Activated CD4-positive, alpha-beta T cell treated with anti-CD3 and anti-CD28 coated beads, Interleukin-2, amount 50 U/mL, for 1 hour (primary cell): ENCODE measurements at regions not wholly inside any gene's neighbourhood (a gene's known extent, or its start where the extent isn't known, plus 50 kb on each side); places are given as distances from the start of the nearest gene placed in this dataset.
A peak's percentile ranks its signal among the peaks of the same experiment; 100 is the strongest.

ENCODE experiments used
- DNase-seq: peaks from one replicate; pipeline ENCODE4 v3.0.0-alpha.2; 2020

DNA sequence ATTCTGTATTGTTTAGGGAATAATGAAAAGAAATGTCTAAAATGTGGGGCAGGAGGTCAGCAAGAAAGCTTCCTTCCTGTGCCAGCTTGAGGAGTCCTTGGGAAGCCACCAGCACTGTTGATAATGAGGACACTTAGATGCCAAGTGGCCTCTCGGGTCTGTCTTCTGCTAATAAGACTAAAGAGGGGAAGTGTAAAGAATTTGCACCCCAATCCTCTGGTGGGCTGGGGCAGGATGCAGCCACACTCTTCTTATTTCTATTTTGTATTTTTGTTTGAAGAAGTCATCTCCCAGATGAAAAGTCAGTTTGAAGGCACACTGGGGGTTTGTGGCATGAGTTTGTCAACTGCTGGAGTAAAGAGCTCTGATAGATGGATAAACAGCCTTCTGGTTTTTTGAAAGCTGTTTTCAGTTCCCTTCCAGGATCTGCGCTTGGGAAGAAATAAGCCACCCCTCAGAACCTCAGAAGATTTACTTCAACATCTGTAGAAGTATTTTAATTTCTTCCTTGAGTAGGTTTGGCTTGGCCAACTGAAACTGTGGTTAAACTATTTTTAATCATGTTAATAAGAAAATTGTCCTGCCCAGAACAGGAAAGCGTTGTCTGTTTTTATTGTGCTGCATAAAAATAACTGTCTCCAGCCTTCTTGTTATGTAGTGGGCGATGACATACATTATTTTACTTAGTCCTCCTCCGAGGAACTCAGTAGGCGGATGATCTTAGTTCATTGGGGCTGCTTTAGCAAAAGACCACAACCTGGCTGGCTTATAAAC is 128.8 kb upstream of the GPR26 start:
- DNase-seq: no peak

- DNase-seq: no peak
Observed at GRCh38 chr10:123538401-123539320, 127.5 kb upstream of the GPR26 start.

- DNase-seq: no peak
Observed at GRCh38 chr10:123544986-123545385, 121.2 kb upstream of the GPR26 start.

GRCh38 chr10:123548770-123549169 is 117.4 kb upstream of the GPR26 start:
- DNase-seq: no peak

DNA sequence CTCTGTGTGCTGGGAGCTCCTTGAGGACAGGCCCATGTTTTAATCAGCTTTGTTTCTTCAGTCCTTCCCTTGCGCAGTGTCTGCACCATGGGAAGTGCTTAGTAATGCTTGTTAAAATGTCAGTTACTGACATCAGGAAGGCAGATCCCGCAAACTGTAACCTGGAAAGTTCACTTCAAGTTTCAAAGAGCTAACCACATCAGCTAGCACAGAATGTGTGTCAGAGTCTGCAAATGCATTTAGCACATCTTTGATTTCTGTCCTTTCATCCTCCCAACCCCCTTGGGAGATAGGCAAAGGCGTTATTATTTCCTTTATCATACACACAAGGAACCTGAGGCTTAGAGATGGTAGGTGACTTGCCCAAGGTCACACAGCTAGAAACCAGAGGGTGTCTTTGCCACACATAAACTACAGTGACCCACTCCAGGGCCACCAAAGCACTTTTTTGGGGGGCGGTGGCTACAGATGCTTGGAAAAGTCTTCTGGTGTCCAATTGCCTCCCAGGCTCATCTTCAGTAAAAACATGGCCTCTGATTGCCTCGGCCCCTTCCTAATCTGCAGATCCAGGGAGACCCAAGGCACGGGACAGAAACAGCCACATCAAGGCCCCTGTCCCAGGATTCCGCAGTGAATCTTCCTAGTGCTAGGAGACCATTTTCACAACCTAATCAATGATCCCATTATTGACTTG is 116.2 kb upstream of the GPR26 start:
- DNase-seq: no peak

DNA sequence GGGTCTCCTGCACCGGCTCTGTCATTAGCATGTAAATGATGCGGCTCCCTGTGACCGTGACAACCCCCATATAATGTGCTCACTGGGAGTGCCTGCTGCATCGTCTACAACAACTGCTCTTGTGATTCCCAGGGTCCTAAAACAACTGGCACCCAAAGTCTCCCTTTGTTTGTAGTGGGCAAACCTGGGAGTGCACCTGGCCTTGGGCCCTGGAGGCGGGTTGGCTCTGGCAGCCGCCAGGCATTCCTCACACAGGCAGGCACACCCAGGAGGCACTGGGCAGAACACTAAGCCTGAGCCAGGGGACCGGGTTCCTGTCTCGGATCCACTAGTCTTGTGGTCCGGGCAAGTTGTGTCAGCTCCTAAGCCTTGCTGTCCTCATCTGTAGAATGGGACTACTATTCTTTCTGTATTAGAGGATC is 115.5 kb upstream of the GPR26 start:
- DNase-seq: no peak

GRCh38 chr10:123551259-123551658 is 114.9 kb upstream of the GPR26 start:
- DNase-seq: no peak

- no peak for DNase-seq
Observed at GRCh38 chr10:123552760-123553554, 113.2 kb upstream of the GPR26 start.

GRCh38 chr10:123553810-123554430 is 112.2 kb upstream of the GPR26 start:
- DNase-seq: no peak

- no peak for DNase-seq
Observed at GRCh38 chr10:123554656-123555055, 111.5 kb upstream of the GPR26 start.

DNA sequence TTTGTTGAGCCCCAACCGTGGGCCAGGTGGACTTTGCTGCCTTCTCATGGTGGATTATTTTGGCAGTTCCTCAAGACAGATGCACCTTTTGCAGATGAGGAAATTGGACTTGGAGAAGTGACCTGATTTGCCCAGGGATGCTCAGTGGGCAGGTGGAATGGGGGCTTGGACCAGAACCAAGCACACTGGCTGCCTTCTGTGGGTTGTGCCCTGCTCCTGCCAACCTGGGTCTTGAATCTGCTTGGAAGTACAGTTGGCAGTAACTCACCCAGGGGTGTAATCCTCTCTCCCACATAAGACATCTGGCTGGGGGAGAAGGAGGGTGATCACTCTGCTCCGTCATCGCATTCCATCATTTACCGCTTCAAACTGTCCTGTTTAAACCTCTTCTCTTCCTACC is 110.5 kb upstream of the GPR26 start:
- DNase-seq: no peak

DNA sequence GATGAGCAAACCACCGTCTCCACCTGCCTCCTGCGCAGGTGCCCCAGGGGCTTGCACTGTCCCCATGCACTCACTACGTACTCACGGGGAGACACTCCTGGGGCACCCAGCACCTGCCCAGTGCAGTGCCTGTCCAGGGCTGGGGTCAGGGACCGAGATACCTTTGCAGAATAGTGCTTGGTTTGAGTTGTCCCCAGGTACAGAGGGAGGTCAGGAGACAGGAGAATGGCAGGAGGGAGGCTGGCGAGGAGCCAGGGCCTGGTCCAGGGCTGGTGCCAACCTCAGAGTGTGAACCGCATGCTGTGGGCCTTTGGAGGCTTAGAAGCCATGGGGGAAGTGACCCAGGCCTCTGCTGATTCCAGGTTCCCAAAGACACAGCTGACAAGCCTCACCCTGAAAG is 110.1 kb upstream of the GPR26 start:
- DNase-seq: no peak

DNA sequence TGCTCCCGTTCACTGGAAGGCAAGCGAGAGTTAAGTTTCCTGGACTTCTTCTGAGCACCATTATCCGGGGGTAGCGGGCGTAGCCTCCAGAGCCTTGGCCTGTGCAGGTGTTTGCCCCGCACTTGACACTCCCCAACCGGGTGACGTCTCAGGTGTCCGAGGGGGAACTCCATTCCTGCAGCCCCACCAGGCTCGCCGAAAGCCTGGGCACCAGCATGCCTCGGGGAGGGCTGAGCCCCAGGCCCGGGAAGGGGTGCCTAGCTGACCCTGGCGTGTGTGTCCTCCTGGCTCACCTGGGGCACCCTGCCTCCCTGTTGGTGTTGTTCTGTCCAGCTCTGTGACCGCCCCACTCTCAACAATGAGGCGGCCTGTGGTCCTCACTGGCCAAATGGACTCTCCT is 109.4 kb upstream of the GPR26 start:
- DNase-seq: no peak

- no peak for DNase-seq
Observed at GRCh38 chr10:123557366-123558108, 108.6 kb upstream of the GPR26 start.

DNA sequence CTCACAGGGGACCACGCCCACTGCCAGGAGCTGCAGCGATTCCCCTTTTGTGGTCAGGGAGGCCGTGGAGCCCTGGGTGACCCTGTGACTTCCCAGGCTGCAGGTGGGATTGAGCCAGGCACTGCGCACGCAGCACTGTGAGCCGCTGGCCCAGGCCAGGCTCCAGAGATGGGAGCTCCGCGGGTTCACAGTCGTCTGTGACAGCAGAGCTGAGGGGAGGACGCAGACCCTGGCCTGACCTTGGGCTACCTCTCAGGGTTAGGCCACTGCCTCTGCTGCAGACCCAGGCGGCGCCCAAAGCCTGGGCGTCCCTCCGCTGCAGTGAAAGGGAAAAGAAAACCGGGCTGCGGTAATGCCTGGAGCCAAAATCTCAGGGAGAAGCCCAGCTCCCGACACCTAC is 107.5 kb upstream of the GPR26 start:
- no peak for DNase-seq

- DNase-seq: peak; percentile 68
Observed at GRCh38 chr10:123559066-123559822, 106.9 kb upstream of the GPR26 start.

GRCh38 chr10:123559823-123560092 is 106.4 kb upstream of the GPR26 start:
- DNase-seq: no peak

- no peak for DNase-seq
Observed at GRCh38 chr10:123560301-123561140, 105.6 kb upstream of the GPR26 start.

DNA sequence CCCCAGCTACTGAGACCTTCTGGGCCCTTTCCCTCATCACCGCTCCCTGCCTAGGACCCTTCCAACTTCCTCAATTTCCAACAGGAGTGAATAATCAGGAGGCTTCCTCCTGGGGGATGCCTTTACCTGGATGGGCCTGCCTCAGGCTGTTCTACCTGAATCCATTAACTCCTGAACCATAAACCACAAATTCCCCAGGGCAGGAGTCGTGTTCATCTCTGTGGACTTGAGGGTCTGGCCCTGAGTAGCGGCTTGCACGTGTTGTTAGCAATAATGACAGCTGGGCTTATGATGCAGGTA is 105.1 kb upstream of the GPR26 start:
- DNase-seq: no peak

DNA sequence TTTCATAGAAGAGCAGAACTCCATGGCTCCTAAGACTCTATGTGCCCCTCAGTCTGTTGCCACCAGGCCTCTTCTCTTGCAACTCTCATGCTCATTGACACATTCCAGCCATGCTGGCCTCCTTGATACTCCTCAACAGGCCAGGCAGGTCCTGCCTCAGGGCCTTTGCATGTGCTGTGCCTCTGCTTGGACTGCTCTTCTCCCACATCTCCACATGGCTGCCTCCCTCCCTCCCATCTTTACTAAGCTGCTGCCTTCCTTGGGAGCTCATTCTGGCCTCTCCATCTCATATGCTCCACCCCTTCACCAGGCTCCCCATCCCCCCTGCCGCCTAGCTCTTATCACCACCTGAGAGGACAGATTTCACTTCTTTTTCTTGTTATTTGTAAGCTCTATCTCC is 103.8 kb upstream of the GPR26 start:
- DNase-seq: no peak
